ENCODE measurements at regions not wholly inside any gene's neighbourhood (a gene's known extent, or its start where the extent isn't known, plus 50 kb on each side); places are given as distances from the start of the nearest gene placed in this dataset.

- TF ChIP-seq CTCF (IDR thresholded peaks at IDR 0.05; ENCODE audit: extremely low read depth, missing control alignments), result no peak
- no peak for DNase-seq (ENCODE audit: low spot score)
Measured at GRCh38 chr3:76222201-76222600, 436.9 kb upstream of the ZNF717 start.

- no peak for DNase-seq (ENCODE audit: low spot score)
- TF ChIP-seq CTCF (IDR thresholded peaks at IDR 0.05; ENCODE audit: extremely low read depth, missing control alignments), result no peak
Measured at GRCh38 chr3:76231258-76231657, 445.9 kb upstream of the ZNF717 start.

- no peak for DNase-seq (ENCODE audit: low spot score)
- TF ChIP-seq CTCF (IDR thresholded peaks at IDR 0.05; ENCODE audit: extremely low read depth, missing control alignments), result no peak
Measured at GRCh38 chr3:76242886-76243753, 457.8 kb upstream of the ZNF717 start.

- no peak for TF ChIP-seq CTCF (IDR thresholded peaks at IDR 0.05; ENCODE audit: extremely low read depth, missing control alignments)
- no peak for DNase-seq (ENCODE audit: low spot score)
Measured at GRCh38 chr3:76245073-76245472, 459.7 kb upstream of the ZNF717 start.

GRCh38 chr3:76245622-76246021, 460.3 kb upstream of the ZNF717 start:
- no peak for TF ChIP-seq CTCF (IDR thresholded peaks at IDR 0.05; ENCODE audit: extremely low read depth, missing control alignments)

GRCh38 chr3:76264496-76264895, 479.1 kb upstream of the ZNF717 start:
- DNase-seq (ENCODE audit: low spot score), result no peak
- TF ChIP-seq CTCF (IDR thresholded peaks at IDR 0.05; ENCODE audit: extremely low read depth, missing control alignments), result no peak

More at GRCh38 chr3:76245622-76246021, 460.3 kb upstream of the ZNF717 start:
- DNase-seq (ENCODE audit: low spot score), result no peak

- no peak for TF ChIP-seq CTCF (IDR thresholded peaks at IDR 0.05; ENCODE audit: extremely low read depth, missing control alignments)
- DNase-seq (ENCODE audit: low spot score), result no peak
Measured at GRCh38 chr3:76264911-76265310, 479.6 kb upstream of the ZNF717 start.

Measured in GM20000 (cell line).